Gastrocnemius medialis (tissue), 4 donors: ENCODE measurements at regions not wholly inside any gene's neighbourhood (a gene's known extent, or its start where the extent isn't known, plus 50 kb on each side); places are given as distances from the start of the nearest gene placed in this dataset.

Experiments used
- POLR2A ChIP-seq, 2 donors: fragments of 450-650 bp; IDR thresholded peaks; one replicate each; pipeline ENCODE4 v1.6.1; 2017; ENCODE audit warnings: antibody characterized with exemption in 2 of 2, mild to moderate bottlenecking in 2 of 2, moderate library complexity in 2 of 2
- TF ChIP-seq, protein P1 (sequence below), 5 experiments: fragments of 450-650 bp in 3 of 5; fragments of 200-600 bp in 2 of 5; sonication (generic) in 2 of 5; IDR thresholded peaks in 4 of 5; conservative IDR thresholded peaks in 1 of 5; 1 replicate in 4 of 5; 2 replicates in 1 of 5; pipeline ENCODE4 v1.5.1; 2016 to 2019; ENCODE audit warnings: antibody characterized with exemption in 5 of 5, mild to moderate bottlenecking in 3 of 5, moderate library complexity in 3 of 5

- no peak for TF ChIP-seq POLR2A (IDR thresholded peaks at IDR 0.05)
- TF ChIP-seq, protein P1, sequence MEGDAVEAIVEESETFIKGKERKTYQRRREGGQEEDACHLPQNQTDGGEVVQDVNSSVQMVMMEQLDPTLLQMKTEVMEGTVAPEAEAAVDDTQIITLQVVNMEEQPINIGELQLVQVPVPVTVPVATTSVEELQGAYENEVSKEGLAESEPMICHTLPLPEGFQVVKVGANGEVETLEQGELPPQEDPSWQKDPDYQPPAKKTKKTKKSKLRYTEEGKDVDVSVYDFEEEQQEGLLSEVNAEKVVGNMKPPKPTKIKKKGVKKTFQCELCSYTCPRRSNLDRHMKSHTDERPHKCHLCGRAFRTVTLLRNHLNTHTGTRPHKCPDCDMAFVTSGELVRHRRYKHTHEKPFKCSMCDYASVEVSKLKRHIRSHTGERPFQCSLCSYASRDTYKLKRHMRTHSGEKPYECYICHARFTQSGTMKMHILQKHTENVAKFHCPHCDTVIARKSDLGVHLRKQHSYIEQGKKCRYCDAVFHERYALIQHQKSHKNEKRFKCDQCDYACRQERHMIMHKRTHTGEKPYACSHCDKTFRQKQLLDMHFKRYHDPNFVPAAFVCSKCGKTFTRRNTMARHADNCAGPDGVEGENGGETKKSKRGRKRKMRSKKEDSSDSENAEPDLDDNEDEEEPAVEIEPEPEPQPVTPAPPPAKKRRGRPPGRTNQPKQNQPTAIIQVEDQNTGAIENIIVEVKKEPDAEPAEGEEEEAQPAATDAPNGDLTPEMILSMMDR (IDR thresholded peaks at IDR 0.05 in 4 of 5, conservative IDR thresholded peaks at IDR 0.05 in 1 of 5), result no peak
Observed at GRCh38 chr9:87086221-87086818, 139.0 kb upstream of the GAS1 start.
